Erythroblast (primary cell): ENCODE measurements at regions not wholly inside any gene's neighbourhood (a gene's known extent, or its start where the extent isn't known, plus 50 kb on each side); places are given as distances from the start of the nearest gene placed in this dataset.

Experiments
- GATA1 ChIP-seq: IDR thresholded peaks from 2 replicates; pipeline ENCODE4 v1.6.1; 2011; ENCODE audit warnings: low read depth, mild to moderate bottlenecking, control low read depth, low read length, moderate library complexity
- POLR2A ChIP-seq: IDR thresholded peaks from 2 replicates; pipeline ENCODE4 v1.6.1; 2011; ENCODE audit warnings: mild to moderate bottlenecking, low read length

DNA sequence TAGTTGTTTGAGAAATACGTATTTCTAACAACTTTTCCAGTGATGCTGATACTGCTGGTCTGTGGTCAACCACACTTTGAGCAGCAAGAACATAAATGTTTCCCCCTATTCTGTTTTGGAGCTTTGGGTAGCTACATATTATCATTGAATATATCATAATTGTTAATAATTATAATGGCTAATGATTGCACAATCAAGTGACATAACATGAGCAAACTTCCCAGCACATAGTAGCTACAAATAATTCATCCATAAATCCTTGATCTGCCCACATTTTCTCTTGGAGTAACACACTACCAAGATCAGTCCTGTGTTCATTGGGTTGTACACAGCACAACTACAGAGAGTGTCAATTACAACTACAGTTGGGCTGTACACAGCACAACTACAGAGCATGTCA is 436.3 kb upstream of the MAGEB18 start:
- TF ChIP-seq POLR2A (no peak), GATA1 (no peak)
